ENCODE measurements at regions not wholly inside any gene's neighbourhood (a gene's known extent, or its start where the extent isn't known, plus 50 kb on each side); places are given as distances from the start of the nearest gene placed in this dataset.
A peak's percentile ranks its signal among the peaks of the same experiment; 100 is the strongest.

DNA sequence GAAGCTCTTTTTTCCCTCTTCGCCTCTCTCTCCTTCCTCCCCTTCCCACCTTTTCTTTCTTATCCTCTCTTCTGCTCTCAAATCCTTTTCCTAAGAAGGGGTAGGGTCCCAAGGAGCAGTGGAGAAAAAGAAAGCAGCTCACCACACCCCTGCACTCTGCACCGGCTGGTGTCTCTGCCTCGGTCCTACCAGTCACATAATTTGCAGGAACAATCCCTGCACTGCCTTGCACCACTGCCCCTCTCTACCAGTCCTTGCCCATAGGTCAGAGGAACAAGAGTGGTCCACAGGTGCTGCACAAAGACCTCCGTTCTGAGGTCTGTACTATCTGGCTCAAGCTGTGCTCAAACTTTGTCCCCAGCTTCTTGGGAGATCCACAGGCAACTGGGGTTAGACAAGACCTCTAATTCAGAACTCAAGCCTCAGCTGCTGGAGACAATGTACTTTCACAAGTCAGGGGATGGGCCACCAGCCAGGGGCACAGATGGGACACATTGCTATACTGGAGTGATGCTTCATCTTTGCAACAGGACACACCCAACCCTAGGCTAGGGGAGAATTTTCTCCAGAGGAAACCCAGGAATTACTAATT, 125.4 kb upstream of the ZNF507 start:
- H3K18ac ChIP-seq (ENCODE audit: extremely low read depth, low read length), result no peak overlapping the region
- no peak overlapping the region for H3K56ac ChIP-seq (replicated peaks; ENCODE audit: insufficient read length, low read depth, low read length)
- TF ChIP-seq EGR1 (IDR thresholded peaks at IDR 0.05; ENCODE audit: borderline replicate concordance, low read depth, low read length) (no peak), RXRA (IDR thresholded peaks at IDR 0.05; ENCODE audit: insufficient read depth, low read depth, low read length) (no peak), FOSL1 (IDR thresholded peaks at IDR 0.05; ENCODE audit: insufficient read depth, low read depth, low read length) (no peak), EZH2 (IDR thresholded peaks at IDR 0.05; ENCODE audit: low read depth, low read length, severe bottlenecking) (no peak), SUZ12 (IDR thresholded peaks at IDR 0.05; ENCODE audit: low read length) (no peak), KDM1A (IDR thresholded peaks at IDR 0.05; ENCODE audit: borderline replicate concordance, low read length) (no peak), PHF8 (conservative IDR thresholded peaks at IDR 0.05; ENCODE audit: low read depth, low read length) (no peak), CBX8 (IDR thresholded peaks at IDR 0.05; ENCODE audit: borderline replicate concordance, low read depth, low read length) (no peak), SP4 (IDR thresholded peaks at IDR 0.05; ENCODE audit: low read length) (no peak)
- TF ChIP-seq, protein P1, sequence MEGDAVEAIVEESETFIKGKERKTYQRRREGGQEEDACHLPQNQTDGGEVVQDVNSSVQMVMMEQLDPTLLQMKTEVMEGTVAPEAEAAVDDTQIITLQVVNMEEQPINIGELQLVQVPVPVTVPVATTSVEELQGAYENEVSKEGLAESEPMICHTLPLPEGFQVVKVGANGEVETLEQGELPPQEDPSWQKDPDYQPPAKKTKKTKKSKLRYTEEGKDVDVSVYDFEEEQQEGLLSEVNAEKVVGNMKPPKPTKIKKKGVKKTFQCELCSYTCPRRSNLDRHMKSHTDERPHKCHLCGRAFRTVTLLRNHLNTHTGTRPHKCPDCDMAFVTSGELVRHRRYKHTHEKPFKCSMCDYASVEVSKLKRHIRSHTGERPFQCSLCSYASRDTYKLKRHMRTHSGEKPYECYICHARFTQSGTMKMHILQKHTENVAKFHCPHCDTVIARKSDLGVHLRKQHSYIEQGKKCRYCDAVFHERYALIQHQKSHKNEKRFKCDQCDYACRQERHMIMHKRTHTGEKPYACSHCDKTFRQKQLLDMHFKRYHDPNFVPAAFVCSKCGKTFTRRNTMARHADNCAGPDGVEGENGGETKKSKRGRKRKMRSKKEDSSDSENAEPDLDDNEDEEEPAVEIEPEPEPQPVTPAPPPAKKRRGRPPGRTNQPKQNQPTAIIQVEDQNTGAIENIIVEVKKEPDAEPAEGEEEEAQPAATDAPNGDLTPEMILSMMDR (IDR thresholded peaks at IDR 0.05; ENCODE audit: control extremely low read depth in 1 of 3, insufficient read depth in 1 of 3, low read depth in 1 of 3, low read length in 3 of 3), result no peak
- ChIA-PET POLR2A (ENCODE audit: partially characterized antibody) (no interaction called here), CTCF (ENCODE audit: partially characterized antibody) (no interaction called here)
- no peak overlapping the region for H3K27ac ChIP-seq (ENCODE audit: low read depth, low read length)
- no peak overlapping the region for H2BK120ac ChIP-seq (replicated peaks; ENCODE audit: low read depth, low read length)
- peaks cover 9% of the 10 kb centered on the region; the same call in 1 of the 2 replicates for H3K23me2 ChIP-seq (ENCODE audit: low read depth, low read length)
- no peak overlapping the region for H2AK5ac ChIP-seq (ENCODE audit: low read depth, low read length)
- no peak overlapping the region for H2BK15ac ChIP-seq (ENCODE audit: low read length)
- H3K4ac ChIP-seq (replicated peaks; ENCODE audit: insufficient read length, low read depth, low read length), result no peak overlapping the region
- no peak for FAIRE-seq
- H3K4me3 ChIP-seq (ENCODE audit: extremely low read depth in 1 of 4, insufficient read depth in 2 of 4, low read depth in 3 of 4, low read length in 4 of 4), result no peak overlapping the region
- H2BK5ac ChIP-seq (ENCODE audit: low read depth, low read length), result no peak overlapping the region
- peaks cover 1 to 17% (median 13%) of the 10 kb centered on the region in 4 experiments for H3K27me3 ChIP-seq (replicated peaks in 1 of 4; ENCODE audit: control insufficient read depth in 3 of 4, extremely low read depth in 1 of 4, insufficient read depth in 3 of 4, low read length in 3 of 4)
- no peaks in the 10 kb centered on the region for H3K79me1 ChIP-seq (ENCODE audit: low read depth, low read length)
- H2BK12ac ChIP-seq (ENCODE audit: low read depth, low read length), result no peak overlapping the region
- H4K5ac ChIP-seq (ENCODE audit: insufficient read length, low read depth, low read length), result no peak overlapping the region
- H3K4me2 ChIP-seq (ENCODE audit: insufficient read depth in 1 of 2, low read depth in 2 of 2, low read length in 2 of 2), result no peak overlapping the region
- no peak overlapping the region for H2BK20ac ChIP-seq (ENCODE audit: low read length)
- no peak overlapping the region for H3K14ac ChIP-seq (ENCODE audit: insufficient read length)
- H3K9ac ChIP-seq (replicated peaks in 1 of 4; ENCODE audit: extremely low read depth in 1 of 4, low read depth in 3 of 4, low read length in 3 of 4), result no peak overlapping the region
- H4K20me1 ChIP-seq (replicated peaks in 1 of 2; ENCODE audit: control insufficient read depth in 1 of 2, insufficient read depth in 2 of 2, low read length in 2 of 2), result no peaks in the 10 kb centered on the region
- peak in 1 of 2 experiments; percentile 20 for DNase-seq (ENCODE audit: low read depth in 1 of 2, low spot score in 2 of 2)
- 93% methylated on average over 4 of the region's 4 CpGs; no CpG with 5 or more reads in 1 of the 2 experiments for whole genome bisulfite sequencing, 2 experiments (ENCODE audit: extremely low coverage in 1 of 2, insufficient coverage in 1 of 2, insufficient read length in 1 of 2, insufficient replicate concordance in 2 of 2, low coverage in 1 of 2, low lambda C conversion rate in 2 of 2, missing lambda C conversion rate in 1 of 2)
- no peaks in the 10 kb centered on the region for H3K36me3 ChIP-seq (ENCODE audit: control insufficient read depth in 2 of 4, insufficient read depth in 4 of 4, low read length in 3 of 4)
- no peak overlapping the region for H3K23ac ChIP-seq (ENCODE audit: insufficient read length)
- peaks cover 0 to 2% of the 10 kb centered on the region in 2 experiments; a peak in 1 of 4 replicates for H3K9me3 ChIP-seq (ENCODE audit: insufficient read depth in 2 of 2, low read depth in 1 of 2, low read length in 1 of 2)
- H3K4me1 ChIP-seq (replicated peaks in 1 of 4; ENCODE audit: control insufficient read depth in 3 of 4, insufficient read depth in 4 of 4, low read length in 3 of 4), result peaks cover 0 to 5% (median 3%) of the 10 kb centered on the region in 4 experiments; a peak in 4 of 7 replicates
- no peaks in the 10 kb centered on the region for H3K79me2 ChIP-seq (ENCODE audit: control insufficient read depth in 1 of 2, insufficient read depth in 2 of 2, low read length in 2 of 2)
- H4K8ac ChIP-seq (ENCODE audit: extremely low read depth, insufficient read depth, low read length), result no peak overlapping the region
- H4K91ac ChIP-seq (replicated peaks; ENCODE audit: insufficient read length, low read length), result no peak overlapping the region
- H2AFZ ChIP-seq (ENCODE audit: low read length), result no peak overlapping the region
